OCI-LY7 (cell line): ENCODE measurements at regions not wholly inside any gene's neighbourhood (a gene's known extent, or its start where the extent isn't known, plus 50 kb on each side); places are given as distances from the start of the nearest gene placed in this dataset.

Experiments used
- CTCF ChIP-seq: fragments of 200-600 bp; sonication (generic); conservative IDR thresholded peaks from 2 replicates; pipeline ENCODE4 v1.5.1; 2014; ENCODE audit warnings: mild to moderate bottlenecking, antibody characterized with exemption, low read length, moderate library complexity, mixed read lengths
- EZH2phosphoT487 ChIP-seq: fragments of 200-600 bp; sonication (generic); IDR thresholded peaks from 2 replicates; pipeline ENCODE4 v1.6.1; 2018; ENCODE audit warnings: low read depth, borderline replicate concordance, mild to moderate bottlenecking, mixed run types, antibody characterized with exemption, low read length, moderate library complexity, mixed read lengths

GRCh38 chr5:38675443-38675842, 119.0 kb upstream of the LIFR start:
- no peak for TF ChIP-seq CTCF
- no peak for TF ChIP-seq EZH2phosphoT487
